ENCODE measurements at regions not wholly inside any gene's neighbourhood (a gene's known extent, or its start where the extent isn't known, plus 50 kb on each side); places are given as distances from the start of the nearest gene placed in this dataset.
A peak's percentile ranks its signal among the peaks of the same experiment; 100 is the strongest.

DNA sequence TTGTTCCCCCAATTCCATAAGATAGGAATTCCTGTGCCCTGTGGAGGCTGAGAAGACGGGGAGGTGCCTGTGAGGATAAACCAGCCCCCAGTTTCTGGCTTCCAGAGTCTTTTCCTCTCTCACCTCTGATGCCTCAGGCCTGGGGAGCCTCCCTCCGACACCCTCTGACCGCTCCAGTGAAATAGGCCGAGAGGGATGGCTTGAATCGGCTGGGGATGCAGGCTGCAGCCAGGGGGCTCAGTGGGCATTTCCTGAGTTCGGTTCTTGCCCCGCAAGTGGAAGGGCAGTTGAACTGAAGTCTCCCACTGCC lies 339.4 kb downstream of the SEC14L1 start:
- H3K4me3 Mint-ChIP-seq, result no peak overlapping the region
- ATAC-seq (peak; percentile 31), DNase-seq (ENCODE audit: low spot score) (no peak)
- no peaks in the 10 kb centered on the region for H3K27me3 Mint-ChIP-seq (ENCODE audit: low read depth)
- H3K9me3 Mint-ChIP-seq, result no peaks in the 10 kb centered on the region
- ChIA-PET CTCF (interaction anchor here (3.4 kb wide), 1 partner anchor 50 kb away, joined by 11 read pairs; no protein-coding TSS in a partner anchor), POLR2A (no interaction called here)
- no peaks in the 10 kb centered on the region; the same call in none of the 2 replicates for H3K36me3 Mint-ChIP-seq
- TF ChIP-seq ZNF138 (CRISPR knock-in tag; conservative IDR thresholded peaks at IDR 0.05), result no peak
- TF ChIP-seq, protein P1, sequence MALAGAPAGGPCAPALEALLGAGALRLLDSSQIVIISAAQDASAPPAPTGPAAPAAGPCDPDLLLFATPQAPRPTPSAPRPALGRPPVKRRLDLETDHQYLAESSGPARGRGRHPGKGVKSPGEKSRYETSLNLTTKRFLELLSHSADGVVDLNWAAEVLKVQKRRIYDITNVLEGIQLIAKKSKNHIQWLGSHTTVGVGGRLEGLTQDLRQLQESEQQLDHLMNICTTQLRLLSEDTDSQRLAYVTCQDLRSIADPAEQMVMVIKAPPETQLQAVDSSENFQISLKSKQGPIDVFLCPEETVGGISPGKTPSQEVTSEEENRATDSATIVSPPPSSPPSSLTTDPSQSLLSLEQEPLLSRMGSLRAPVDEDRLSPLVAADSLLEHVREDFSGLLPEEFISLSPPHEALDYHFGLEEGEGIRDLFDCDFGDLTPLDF (CRISPR knock-in tag; IDR thresholded peaks at IDR 0.05), result no peak
- TF ChIP-seq, protein P2, sequence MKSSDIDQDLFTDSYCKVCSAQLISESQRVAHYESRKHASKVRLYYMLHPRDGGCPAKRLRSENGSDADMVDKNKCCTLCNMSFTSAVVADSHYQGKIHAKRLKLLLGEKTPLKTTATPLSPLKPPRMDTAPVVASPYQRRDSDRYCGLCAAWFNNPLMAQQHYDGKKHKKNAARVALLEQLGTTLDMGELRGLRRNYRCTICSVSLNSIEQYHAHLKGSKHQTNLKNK (CRISPR knock-in tag; IDR thresholded peaks at IDR 0.05), result no peak
- TF ChIP-seq, protein P3, sequence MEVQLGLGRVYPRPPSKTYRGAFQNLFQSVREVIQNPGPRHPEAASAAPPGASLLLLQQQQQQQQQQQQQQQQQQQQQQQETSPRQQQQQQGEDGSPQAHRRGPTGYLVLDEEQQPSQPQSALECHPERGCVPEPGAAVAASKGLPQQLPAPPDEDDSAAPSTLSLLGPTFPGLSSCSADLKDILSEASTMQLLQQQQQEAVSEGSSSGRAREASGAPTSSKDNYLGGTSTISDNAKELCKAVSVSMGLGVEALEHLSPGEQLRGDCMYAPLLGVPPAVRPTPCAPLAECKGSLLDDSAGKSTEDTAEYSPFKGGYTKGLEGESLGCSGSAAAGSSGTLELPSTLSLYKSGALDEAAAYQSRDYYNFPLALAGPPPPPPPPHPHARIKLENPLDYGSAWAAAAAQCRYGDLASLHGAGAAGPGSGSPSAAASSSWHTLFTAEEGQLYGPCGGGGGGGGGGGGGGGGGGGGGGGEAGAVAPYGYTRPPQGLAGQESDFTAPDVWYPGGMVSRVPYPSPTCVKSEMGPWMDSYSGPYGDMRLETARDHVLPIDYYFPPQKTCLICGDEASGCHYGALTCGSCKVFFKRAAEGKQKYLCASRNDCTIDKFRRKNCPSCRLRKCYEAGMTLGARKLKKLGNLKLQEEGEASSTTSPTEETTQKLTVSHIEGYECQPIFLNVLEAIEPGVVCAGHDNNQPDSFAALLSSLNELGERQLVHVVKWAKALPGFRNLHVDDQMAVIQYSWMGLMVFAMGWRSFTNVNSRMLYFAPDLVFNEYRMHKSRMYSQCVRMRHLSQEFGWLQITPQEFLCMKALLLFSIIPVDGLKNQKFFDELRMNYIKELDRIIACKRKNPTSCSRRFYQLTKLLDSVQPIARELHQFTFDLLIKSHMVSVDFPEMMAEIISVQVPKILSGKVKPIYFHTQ (CRISPR knock-in tag; IDR thresholded peaks at IDR 0.05), result no peak
- TF ChIP-seq ZNF423 (CRISPR knock-in tag; IDR thresholded peaks at IDR 0.05), result no peak
- TF ChIP-seq, protein P4, sequence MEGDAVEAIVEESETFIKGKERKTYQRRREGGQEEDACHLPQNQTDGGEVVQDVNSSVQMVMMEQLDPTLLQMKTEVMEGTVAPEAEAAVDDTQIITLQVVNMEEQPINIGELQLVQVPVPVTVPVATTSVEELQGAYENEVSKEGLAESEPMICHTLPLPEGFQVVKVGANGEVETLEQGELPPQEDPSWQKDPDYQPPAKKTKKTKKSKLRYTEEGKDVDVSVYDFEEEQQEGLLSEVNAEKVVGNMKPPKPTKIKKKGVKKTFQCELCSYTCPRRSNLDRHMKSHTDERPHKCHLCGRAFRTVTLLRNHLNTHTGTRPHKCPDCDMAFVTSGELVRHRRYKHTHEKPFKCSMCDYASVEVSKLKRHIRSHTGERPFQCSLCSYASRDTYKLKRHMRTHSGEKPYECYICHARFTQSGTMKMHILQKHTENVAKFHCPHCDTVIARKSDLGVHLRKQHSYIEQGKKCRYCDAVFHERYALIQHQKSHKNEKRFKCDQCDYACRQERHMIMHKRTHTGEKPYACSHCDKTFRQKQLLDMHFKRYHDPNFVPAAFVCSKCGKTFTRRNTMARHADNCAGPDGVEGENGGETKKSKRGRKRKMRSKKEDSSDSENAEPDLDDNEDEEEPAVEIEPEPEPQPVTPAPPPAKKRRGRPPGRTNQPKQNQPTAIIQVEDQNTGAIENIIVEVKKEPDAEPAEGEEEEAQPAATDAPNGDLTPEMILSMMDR (IDR thresholded peaks at IDR 0.05), result no peak
- TF ChIP-seq ATF2 (CRISPR knock-in tag; IDR thresholded peaks at IDR 0.05; ENCODE audit: borderline replicate concordance, low read depth), result no peak
- TF ChIP-seq EMX1 (CRISPR knock-in tag; IDR thresholded peaks at IDR 0.05), result no peak
- no peak for TF ChIP-seq MAX (CRISPR knock-in tag; IDR thresholded peaks at IDR 0.05)
- no peak for TF ChIP-seq ZNF121 (CRISPR knock-in tag; IDR thresholded peaks at IDR 0.05)
- no peak for TF ChIP-seq ZNF396 (CRISPR knock-in tag; IDR thresholded peaks at IDR 0.05; ENCODE audit: borderline replicate concordance)
- TF ChIP-seq ZNF416 (CRISPR knock-in tag; IDR thresholded peaks at IDR 0.05), result no peak
- no peak for TF ChIP-seq SMAD4 (CRISPR knock-in tag; IDR thresholded peaks at IDR 0.05)
- no peak for TF ChIP-seq ZNF281 (CRISPR knock-in tag; IDR thresholded peaks at IDR 0.05)
- no peak for TF ChIP-seq RORB (CRISPR knock-in tag; IDR thresholded peaks at IDR 0.05)
- no peak for TF ChIP-seq FOXP1 (CRISPR knock-in tag; IDR thresholded peaks at IDR 0.05; ENCODE audit: borderline replicate concordance)
- TF ChIP-seq, protein P5, sequence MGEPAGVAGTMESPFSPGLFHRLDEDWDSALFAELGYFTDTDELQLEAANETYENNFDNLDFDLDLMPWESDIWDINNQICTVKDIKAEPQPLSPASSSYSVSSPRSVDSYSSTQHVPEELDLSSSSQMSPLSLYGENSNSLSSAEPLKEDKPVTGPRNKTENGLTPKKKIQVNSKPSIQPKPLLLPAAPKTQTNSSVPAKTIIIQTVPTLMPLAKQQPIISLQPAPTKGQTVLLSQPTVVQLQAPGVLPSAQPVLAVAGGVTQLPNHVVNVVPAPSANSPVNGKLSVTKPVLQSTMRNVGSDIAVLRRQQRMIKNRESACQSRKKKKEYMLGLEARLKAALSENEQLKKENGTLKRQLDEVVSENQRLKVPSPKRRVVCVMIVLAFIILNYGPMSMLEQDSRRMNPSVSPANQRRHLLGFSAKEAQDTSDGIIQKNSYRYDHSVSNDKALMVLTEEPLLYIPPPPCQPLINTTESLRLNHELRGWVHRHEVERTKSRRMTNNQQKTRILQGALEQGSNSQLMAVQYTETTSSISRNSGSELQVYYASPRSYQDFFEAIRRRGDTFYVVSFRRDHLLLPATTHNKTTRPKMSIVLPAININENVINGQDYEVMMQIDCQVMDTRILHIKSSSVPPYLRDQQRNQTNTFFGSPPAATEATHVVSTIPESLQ (CRISPR knock-in tag; IDR thresholded peaks at IDR 0.05), result no peak
- TF ChIP-seq FOXJ3 (CRISPR knock-in tag; IDR thresholded peaks at IDR 0.05; ENCODE audit: borderline replicate concordance), result no peak
- TF ChIP-seq, protein P6, sequence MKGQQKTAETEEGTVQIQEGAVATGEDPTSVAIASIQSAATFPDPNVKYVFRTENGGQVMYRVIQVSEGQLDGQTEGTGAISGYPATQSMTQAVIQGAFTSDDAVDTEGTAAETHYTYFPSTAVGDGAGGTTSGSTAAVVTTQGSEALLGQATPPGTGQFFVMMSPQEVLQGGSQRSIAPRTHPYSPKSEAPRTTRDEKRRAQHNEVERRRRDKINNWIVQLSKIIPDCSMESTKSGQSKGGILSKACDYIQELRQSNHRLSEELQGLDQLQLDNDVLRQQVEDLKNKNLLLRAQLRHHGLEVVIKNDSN (CRISPR knock-in tag; IDR thresholded peaks at IDR 0.05), result no peak
- 0 out of 2 replicates have a peak overlapping the region, but pooled peaks have one; percentile 36 for H3K27ac Mint-ChIP-seq
- H3K4me1 Mint-ChIP-seq, result peaks cover 54% of the 10 kb centered on the region

Measured in WTC11 (cell line).